Activated CD4-positive, alpha-beta memory T cell treated with anti-CD3 and anti-CD28 coated beads for 36 hours (primary cell): ENCODE measurements at regions not wholly inside any gene's neighbourhood (a gene's known extent, or its start where the extent isn't known, plus 50 kb on each side); places are given as distances from the start of the nearest gene placed in this dataset.

ENCODE experiments used
- CTCF ChIA-PET: fragments of 350-600 bp; sonication (Branson Sonifier 250); formaldehyde crosslinking; loops from one replicate; lab custom pipeline; 2021; ENCODE audit warnings: antibody characterized with exemption, inconsistent platforms; lab: Charles Lee
- POLR2A ChIA-PET: fragments of 350-600 bp; sonication (Branson Sonifier 250); formaldehyde crosslinking; loops from one replicate; lab custom pipeline; 2021; ENCODE audit warnings: antibody characterized with exemption; lab: Charles Lee
- DNase-seq: peaks from one replicate; pipeline ENCODE4 v3.0.0-alpha.2; 2020
- H3K27ac Mint-ChIP-seq: one replicate; pipeline ENCODE4 v1.8.0; 2021; ENCODE audit warnings: mixed read lengths
- H3K27me3 Mint-ChIP-seq: one replicate; pipeline ENCODE4 v1.8.0; 2021; ENCODE audit warnings: mixed read lengths
- H3K36me3 Mint-ChIP-seq: one replicate; pipeline ENCODE4 v1.8.0; 2021; ENCODE audit warnings: mixed read lengths
- H3K4me1 Mint-ChIP-seq: one replicate; pipeline ENCODE4 v1.8.0; 2021; ENCODE audit warnings: low read depth, mixed read lengths
- H3K4me3 Mint-ChIP-seq: one replicate; pipeline ENCODE4 v1.8.0; 2021; ENCODE audit warnings: mild to moderate bottlenecking, mixed read lengths
- H3K9me3 Mint-ChIP-seq: one replicate; pipeline ENCODE4 v1.8.0; 2021; ENCODE audit warnings: mixed read lengths
- intact Hi-C: fragments of 100-400 bp; cut with micrococcal nuclease; formaldehyde crosslinking; loops from one replicate; pipeline ENCODE4 v1.15.1; 2023

GRCh38 chr13:53694814-53695532, 666.4 kb downstream of the OLFM4 start:
- no peaks in the 10 kb centered on the region for H3K27me3 Mint-ChIP-seq
- ChIA-PET CTCF (no interaction called here), POLR2A (no interaction called here)
- no peak for DNase-seq
- H3K4me1 Mint-ChIP-seq: no peaks in the 10 kb centered on the region
- no peak overlapping the region for H3K27ac Mint-ChIP-seq
- intact Hi-C loops: no loop called here
- H3K36me3 Mint-ChIP-seq: no peaks in the 10 kb centered on the region
- H3K9me3 Mint-ChIP-seq: peaks cover 20% of the 10 kb centered on the region
- H3K4me3 Mint-ChIP-seq: no peak overlapping the region

GRCh38 chr13:53703371-53704080, 674.9 kb downstream of the OLFM4 start:
- Mint-ChIP-seq H3K4me3 (no peak overlapping the region), H3K27me3 (no peaks in the 10 kb centered on the region), H3K4me1 (no peaks in the 10 kb centered on the region), H3K9me3 (peaks cover 22% of the 10 kb centered on the region), H3K27ac (no peak overlapping the region), H3K36me3 (no peaks in the 10 kb centered on the region)
- CTCF ChIA-PET: no interaction called here
- no peak for DNase-seq
- intact Hi-C loops: no loop called here
- POLR2A ChIA-PET: no interaction called here

- H3K9me3 Mint-ChIP-seq: peaks cover 26% of the 10 kb centered on the region
- no peaks in the 10 kb centered on the region for H3K27me3 Mint-ChIP-seq
- ChIA-PET CTCF (no interaction called here), POLR2A (no interaction called here)
- no peak overlapping the region for H3K4me3 Mint-ChIP-seq
- no peak overlapping the region for H3K27ac Mint-ChIP-seq
- no peaks in the 10 kb centered on the region for H3K36me3 Mint-ChIP-seq
- intact Hi-C loops: no loop called here
- H3K4me1 Mint-ChIP-seq: no peaks in the 10 kb centered on the region
- DNase-seq: no peak
Measured at GRCh38 chr13:53719281-53719680, 690.7 kb downstream of the OLFM4 start.

GRCh38 chr13:53732664-53733063, 704.1 kb downstream of the OLFM4 start:
- intact Hi-C loops: no loop called here
- ChIA-PET CTCF (no interaction called here), POLR2A (no interaction called here)
- no peaks in the 10 kb centered on the region for H3K36me3 Mint-ChIP-seq
- H3K4me1 Mint-ChIP-seq: no peaks in the 10 kb centered on the region
- DNase-seq: no peak
- no peaks in the 10 kb centered on the region for H3K27me3 Mint-ChIP-seq
- no peak overlapping the region for H3K27ac Mint-ChIP-seq
- no peak overlapping the region for H3K4me3 Mint-ChIP-seq
- H3K9me3 Mint-ChIP-seq: peaks cover 6% of the 10 kb centered on the region

GRCh38 chr13:53743906-53744305, 715.3 kb downstream of the OLFM4 start:
- intact Hi-C loops: no loop called here
- Mint-ChIP-seq H3K4me1 (no peaks in the 10 kb centered on the region), H3K36me3 (no peaks in the 10 kb centered on the region), H3K9me3 (no peaks in the 10 kb centered on the region), H3K27me3 (no peaks in the 10 kb centered on the region), H3K4me3 (no peak overlapping the region), H3K27ac (no peak overlapping the region)
- ChIA-PET CTCF (no interaction called here), POLR2A (no interaction called here)
- no peak for DNase-seq

GRCh38 chr13:53747825-53748224, 719.2 kb downstream of the OLFM4 start:
- Mint-ChIP-seq H3K4me3 (no peak overlapping the region), H3K27ac (no peak overlapping the region), H3K36me3 (no peaks in the 10 kb centered on the region), H3K4me1 (no peaks in the 10 kb centered on the region), H3K9me3 (peaks cover 5% of the 10 kb centered on the region), H3K27me3 (no peaks in the 10 kb centered on the region)
- POLR2A ChIA-PET: no interaction called here
- CTCF ChIA-PET: no interaction called here
- intact Hi-C loops: no loop called here
- no peak for DNase-seq

GRCh38 chr13:53749306-53749705, 720.7 kb downstream of the OLFM4 start:
- Mint-ChIP-seq H3K27me3 (no peaks in the 10 kb centered on the region), H3K4me1 (no peaks in the 10 kb centered on the region), H3K4me3 (no peak overlapping the region), H3K27ac (no peak overlapping the region), H3K9me3 (peaks cover 12% of the 10 kb centered on the region), H3K36me3 (no peaks in the 10 kb centered on the region)
- POLR2A ChIA-PET: no interaction called here
- intact Hi-C loops: no loop called here
- DNase-seq: no peak
- CTCF ChIA-PET: no interaction called here

- ChIA-PET POLR2A (no interaction called here), CTCF (no interaction called here)
- H3K27ac Mint-ChIP-seq: no peak overlapping the region
- no peaks in the 10 kb centered on the region for H3K4me1 Mint-ChIP-seq
- no peak overlapping the region for H3K4me3 Mint-ChIP-seq
- intact Hi-C loops: no loop called here
- no peak for DNase-seq
- H3K9me3 Mint-ChIP-seq: peaks cover 6% of the 10 kb centered on the region
- no peaks in the 10 kb centered on the region for H3K27me3 Mint-ChIP-seq
- H3K36me3 Mint-ChIP-seq: no peaks in the 10 kb centered on the region
Measured at GRCh38 chr13:53759016-53759415, 730.4 kb downstream of the OLFM4 start.

- Mint-ChIP-seq H3K36me3 (no peaks in the 10 kb centered on the region), H3K4me3 (no peak overlapping the region), H3K4me1 (no peaks in the 10 kb centered on the region), H3K9me3 (no peaks in the 10 kb centered on the region), H3K27me3 (no peaks in the 10 kb centered on the region), H3K27ac (no peak overlapping the region)
- POLR2A ChIA-PET: no interaction called here
- intact Hi-C loops: no loop called here
- no peak for DNase-seq
- CTCF ChIA-PET: no interaction called here
Measured at GRCh38 chr13:53775807-53776206, 747.2 kb downstream of the OLFM4 start.

GRCh38 chr13:53778937-53779336, 750.3 kb downstream of the OLFM4 start:
- peaks cover 5% of the 10 kb centered on the region for H3K4me1 Mint-ChIP-seq
- intact Hi-C loops: no loop called here
- ChIA-PET POLR2A (no interaction called here), CTCF (no interaction called here)
- H3K9me3 Mint-ChIP-seq: no peaks in the 10 kb centered on the region
- no peak overlapping the region for H3K27ac Mint-ChIP-seq
- no peaks in the 10 kb centered on the region for H3K36me3 Mint-ChIP-seq
- DNase-seq: no peak
- no peaks in the 10 kb centered on the region for H3K27me3 Mint-ChIP-seq
- no peak overlapping the region for H3K4me3 Mint-ChIP-seq

- no peaks in the 10 kb centered on the region for H3K9me3 Mint-ChIP-seq
- no peaks in the 10 kb centered on the region for H3K36me3 Mint-ChIP-seq
- H3K4me1 Mint-ChIP-seq: peaks cover 5% of the 10 kb centered on the region
- no peak for DNase-seq
- H3K27ac Mint-ChIP-seq: no peak overlapping the region
- CTCF ChIA-PET: interaction anchor here (0.9 to 1.5 kb wide), 3 partner anchors 10 to 253 kb away, joined by 3 to 5 read pairs (median 4); no protein-coding TSS in a partner anchor
- no peaks in the 10 kb centered on the region for H3K27me3 Mint-ChIP-seq
- intact Hi-C loops: no loop called here
- POLR2A ChIA-PET: no interaction called here
- H3K4me3 Mint-ChIP-seq: no peak overlapping the region
Measured at GRCh38 chr13:53781941-53782340, 753.3 kb downstream of the OLFM4 start.

- no peaks in the 10 kb centered on the region for H3K27me3 Mint-ChIP-seq
- no peaks in the 10 kb centered on the region for H3K9me3 Mint-ChIP-seq
- peak; percentile 9 for DNase-seq
Measured at GRCh38 chr13:53782488-53782961, 753.9 kb downstream of the OLFM4 start.

More at GRCh38 chr13:53782488-53782961, 753.9 kb downstream of the OLFM4 start:
- no peak overlapping the region for H3K27ac Mint-ChIP-seq
- peaks cover 5% of the 10 kb centered on the region for H3K4me1 Mint-ChIP-seq
- intact Hi-C loops: no loop called here
- CTCF ChIA-PET: interaction anchor here (0.7 to 1.5 kb wide), 5 partner anchors 11 to 532 kb away, joined by 3 to 6 read pairs (median 4); no protein-coding TSS in a partner anchor
- POLR2A ChIA-PET: no interaction called here
- no peaks in the 10 kb centered on the region for H3K36me3 Mint-ChIP-seq
- H3K4me3 Mint-ChIP-seq: no peak overlapping the region
